Endothelial cell of umbilical vein (primary cell): ENCODE measurements at regions not wholly inside any gene's neighbourhood (a gene's known extent, or its start where the extent isn't known, plus 50 kb on each side); places are given as distances from the start of the nearest gene placed in this dataset.

Source experiments
- BruUV-seq: library from RNA; stranded (reverse); fragments of 400-500 nt; replicated peaks from 2 replicates; lab custom pipeline; 2021; lab: Mats Ljungman, UMichigan
- CTCF ChIA-PET: fragments of 300-600, 350-600 bp; sonication (Branson Sonifier 250); formaldehyde crosslinking; loops from one replicate; lab custom pipeline; 2021; ENCODE audit warnings: antibody characterized with exemption, inconsistent platforms; lab: Charles Lee
- POLR2A ChIA-PET: fragments of 300-600, 350-600 bp; sonication (Branson Sonifier 250); formaldehyde crosslinking; loops from one replicate; lab custom pipeline; 2021; ENCODE audit warnings: antibody characterized with exemption, inconsistent platforms; lab: Charles Lee
- DNase-seq: peaks from one replicate; pipeline ENCODE4 v3.0.0-alpha.2; 2011; ENCODE audit warnings: low read depth, low spot score
- FAIRE-seq: peaks from 2 replicates; lab custom pipeline; 2011; peaks lifted over from hg19 to GRCh38; lab: Jason Lieb, UNC
- H2AFZ ChIP-seq: 2 replicates; pipeline ENCODE4 v1.6.0; 2012; ENCODE audit warnings: low read depth, low read length, control low read depth, inconsistent platforms
- H3K27ac ChIP-seq: 2 replicates; pipeline ENCODE4 v1.5.1; 2011; ENCODE audit warnings: low read depth, mild to moderate bottlenecking, control low read depth, low read length, moderate library complexity; ENCODE audit not compliant: insufficient read depth
- H3K27me3 ChIP-seq, 2 experiments: 2 replicates each; pipeline versions ENCODE4 v1.6.0 to v1.6.1; 2011; ENCODE audit warnings: low read length in 2 of 2, mixed read lengths in 1 of 2; ENCODE audit not compliant: control insufficient read depth in 2 of 2, insufficient read depth in 2 of 2
- H3K36me3 ChIP-seq, 2 experiments: 2 replicates in 1 of 2; 3 replicates in 1 of 2; pipeline ENCODE4 v1.5.1; 2011; ENCODE audit warnings: low read length in 2 of 2, mild to moderate bottlenecking in 1 of 2, moderate library complexity in 1 of 2; ENCODE audit not compliant: control insufficient read depth in 2 of 2, insufficient read depth in 2 of 2; ENCODE audit errors: extremely low read depth in 1 of 2
- H3K4me1 ChIP-seq: 3 replicates; pipeline ENCODE4 v1.5.1; 2011; ENCODE audit warnings: mild to moderate bottlenecking, low read length; ENCODE audit not compliant: control insufficient read depth, insufficient read depth; ENCODE audit errors: extremely low read depth
- H3K4me2 ChIP-seq: 2 replicates; pipeline ENCODE4 v1.6.1; 2011; ENCODE audit warnings: low read length, control low read depth, mixed read lengths; ENCODE audit not compliant: insufficient read depth
- H3K4me3 ChIP-seq, 3 experiments: fragments of 200-600 bp in 1 of 3; sonication (generic), shearing (Covaris generic) in 1 of 3; replicated peaks in 1 of 3; 2 replicates each; pipeline ENCODE4 v1.5.1; 2011 to 2016; ENCODE audit warnings: control low read depth in 3 of 3, low read length in 3 of 3, mild to moderate bottlenecking in 2 of 3, inconsistent platforms in 1 of 3, low read depth in 1 of 3, moderate library complexity in 1 of 3; ENCODE audit not compliant: insufficient read depth in 1 of 3
- H3K79me2 ChIP-seq: 2 replicates; pipeline ENCODE4 v1.6.0; 2012; ENCODE audit warnings: low read length, inconsistent platforms; ENCODE audit not compliant: control insufficient read depth, insufficient read depth
- H3K9ac ChIP-seq: replicated peaks from 2 replicates; pipeline ENCODE3; 2011; ENCODE audit warnings: low read length, control low read depth; ENCODE audit not compliant: insufficient read depth; ENCODE audit errors: extremely low read depth
- H3K9me1 ChIP-seq: replicated peaks from 3 replicates; pipeline ENCODE4 v1.6.0; 2011; ENCODE audit warnings: mild to moderate bottlenecking, low read length; ENCODE audit not compliant: control insufficient read depth, insufficient read depth; ENCODE audit errors: extremely low read depth
- H3K9me3 ChIP-seq: replicated peaks from 2 replicates; pipeline ENCODE4 v1.5.1; 2012; ENCODE audit warnings: low read length, inconsistent platforms; ENCODE audit not compliant: control insufficient read depth, insufficient read depth
- H4K20me1 ChIP-seq: replicated peaks from 2 replicates; pipeline ENCODE3; 2011; ENCODE audit warnings: mild to moderate bottlenecking, low read length; ENCODE audit not compliant: control insufficient read depth, insufficient read depth; ENCODE audit errors: extremely low read depth
- EZH2 ChIP-seq: IDR thresholded peaks from 2 replicates; pipeline ENCODE4 v1.6.1; 2012; ENCODE audit warnings: borderline replicate concordance, low read depth, mild to moderate bottlenecking, moderate library complexity, low read length, inconsistent platforms; ENCODE audit not compliant: severe bottlenecking
- FOS ChIP-seq: IDR thresholded peaks from 2 replicates; pipeline ENCODE4 v1.6.1; 2011; ENCODE audit warnings: mild to moderate bottlenecking, low read length, moderate library complexity, borderline replicate concordance; ENCODE audit not compliant: insufficient read depth
- GATA2 ChIP-seq: IDR thresholded peaks from 2 replicates; pipeline ENCODE4 v1.7.0; 2011; ENCODE audit warnings: low read depth, mild to moderate bottlenecking, moderate library complexity, mixed read lengths, low read length; ENCODE audit not compliant: insufficient read length, insufficient read depth
- JUN ChIP-seq: IDR thresholded peaks from 2 replicates; pipeline ENCODE4 v1.6.1; 2011; ENCODE audit warnings: borderline replicate concordance, low read depth; ENCODE audit not compliant: insufficient read length, insufficient read depth
- MYC ChIP-seq: IDR thresholded peaks from one replicate; pipeline ENCODE4 v1.6.1; 2011; ENCODE audit warnings: mild to moderate bottlenecking, low read depth, low read length
- POLR2A ChIP-seq: IDR thresholded peaks from 2 replicates; pipeline ENCODE4 v1.6.1; 2012; ENCODE audit warnings: low read depth, mild to moderate bottlenecking, control low read depth, low read length
- POLR2AphosphoS5 ChIP-seq: IDR thresholded peaks from 2 replicates; pipeline ENCODE4 v1.6.1; 2012; ENCODE audit warnings: low read depth, mild to moderate bottlenecking, control low read depth, low read length, moderate library complexity; ENCODE audit not compliant: insufficient read depth
- dilution Hi-C: fragments of 300-500 bp; cut with MboI; formaldehyde crosslinking; loops from one replicate; pipeline ENCODE4 v1.15.0; 2019; ENCODE audit warnings: low sequenced_read_pairs; ENCODE audit not compliant: extremely low pct_ligation_motif_present
- intact Hi-C: fragments of 100-400 bp; cut with micrococcal nuclease; formaldehyde crosslinking; loops from one replicate; pipeline ENCODE4 v1.10.0; 2022
- TF ChIP-seq, protein P1 (sequence below), 2 donors: IDR thresholded peaks; 1 replicate in 1 of 2; 2 replicates in 1 of 2; pipeline ENCODE4 v1.5.1; 2011; ENCODE audit warnings: low read length in 2 of 2, mild to moderate bottlenecking in 2 of 2, moderate library complexity in 2 of 2, control low read depth in 1 of 2, inconsistent platforms in 1 of 2, low read depth in 1 of 2; ENCODE audit not compliant: insufficient read depth in 1 of 2; ENCODE audit errors: extremely low read depth in 1 of 2
- TF ChIP-seq, protein P2 (sequence below): IDR thresholded peaks from 2 replicates; pipeline ENCODE4 v1.6.1; 2011; ENCODE audit not compliant: insufficient read depth, insufficient read length

DNA sequence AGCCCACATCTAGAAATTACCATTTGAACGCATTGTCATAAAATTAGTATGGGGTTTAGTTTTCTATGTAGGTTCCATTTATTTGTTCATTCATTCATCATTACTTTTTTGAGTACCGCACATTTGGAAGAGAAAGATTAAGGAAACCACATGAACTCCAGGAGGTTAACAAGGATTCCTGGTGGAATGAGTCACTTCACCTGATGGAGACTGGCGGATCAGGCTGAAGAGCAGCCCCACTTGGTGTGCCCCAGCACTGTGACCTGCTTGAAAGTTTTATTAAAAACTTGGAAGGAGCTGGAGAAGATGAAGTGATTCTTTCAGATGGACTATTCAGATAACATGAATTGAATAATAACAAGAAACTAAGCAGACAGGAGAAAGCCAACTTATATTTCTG lies 293.6 kb upstream of the CDH11 start:
- DNase-seq, result no peak

More for the DNA sequence above, 293.6 kb upstream of the CDH11 start:
- H3K79me2 ChIP-seq, result no peaks in the 10 kb centered on the region
- no peaks in the 10 kb centered on the region for H4K20me1 ChIP-seq
- intact Hi-C loops (no loop called here), dilution Hi-C loops (no loop called here)
- no peak overlapping the region for H3K9ac ChIP-seq
- FAIRE-seq, result no peak
- H3K36me3 ChIP-seq, result no peaks in the 10 kb centered on the region
- ChIA-PET POLR2A (no interaction called here), CTCF (no interaction called here)
- H3K4me1 ChIP-seq, result peaks cover 3% of the 10 kb centered on the region
- no peak overlapping the region for H3K27ac ChIP-seq
- H3K4me3 ChIP-seq, result no peak overlapping the region
- H3K4me2 ChIP-seq, result no peak overlapping the region
- BruUV-seq, result no TSS peak
- TF ChIP-seq POLR2A (no peak), JUN (no peak), FOS (no peak), MYC (no peak), EZH2 (no peak), GATA2 (no peak), POLR2AphosphoS5 (no peak)
- TF ChIP-seq, protein P1, sequence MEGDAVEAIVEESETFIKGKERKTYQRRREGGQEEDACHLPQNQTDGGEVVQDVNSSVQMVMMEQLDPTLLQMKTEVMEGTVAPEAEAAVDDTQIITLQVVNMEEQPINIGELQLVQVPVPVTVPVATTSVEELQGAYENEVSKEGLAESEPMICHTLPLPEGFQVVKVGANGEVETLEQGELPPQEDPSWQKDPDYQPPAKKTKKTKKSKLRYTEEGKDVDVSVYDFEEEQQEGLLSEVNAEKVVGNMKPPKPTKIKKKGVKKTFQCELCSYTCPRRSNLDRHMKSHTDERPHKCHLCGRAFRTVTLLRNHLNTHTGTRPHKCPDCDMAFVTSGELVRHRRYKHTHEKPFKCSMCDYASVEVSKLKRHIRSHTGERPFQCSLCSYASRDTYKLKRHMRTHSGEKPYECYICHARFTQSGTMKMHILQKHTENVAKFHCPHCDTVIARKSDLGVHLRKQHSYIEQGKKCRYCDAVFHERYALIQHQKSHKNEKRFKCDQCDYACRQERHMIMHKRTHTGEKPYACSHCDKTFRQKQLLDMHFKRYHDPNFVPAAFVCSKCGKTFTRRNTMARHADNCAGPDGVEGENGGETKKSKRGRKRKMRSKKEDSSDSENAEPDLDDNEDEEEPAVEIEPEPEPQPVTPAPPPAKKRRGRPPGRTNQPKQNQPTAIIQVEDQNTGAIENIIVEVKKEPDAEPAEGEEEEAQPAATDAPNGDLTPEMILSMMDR (IDR thresholded peaks at IDR 0.05; ENCODE audit: extremely low read depth in 1 of 2, insufficient read depth in 1 of 2, low read depth in 1 of 2, low read length in 2 of 2), result no peak
- TF ChIP-seq, protein P2, sequence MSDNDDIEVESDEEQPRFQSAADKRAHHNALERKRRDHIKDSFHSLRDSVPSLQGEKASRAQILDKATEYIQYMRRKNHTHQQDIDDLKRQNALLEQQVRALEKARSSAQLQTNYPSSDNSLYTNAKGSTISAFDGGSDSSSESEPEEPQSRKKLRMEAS, result no peak
- H3K27me3 ChIP-seq, result no peaks in the 10 kb centered on the region
- H3K9me1 ChIP-seq, result no peaks in the 10 kb centered on the region
- no peaks in the 10 kb centered on the region for H3K9me3 ChIP-seq
- H2AFZ ChIP-seq, result no peak overlapping the region
